ENCODE measurements at regions not wholly inside any gene's neighbourhood (a gene's known extent, or its start where the extent isn't known, plus 50 kb on each side); places are given as distances from the start of the nearest gene placed in this dataset.

DNA sequence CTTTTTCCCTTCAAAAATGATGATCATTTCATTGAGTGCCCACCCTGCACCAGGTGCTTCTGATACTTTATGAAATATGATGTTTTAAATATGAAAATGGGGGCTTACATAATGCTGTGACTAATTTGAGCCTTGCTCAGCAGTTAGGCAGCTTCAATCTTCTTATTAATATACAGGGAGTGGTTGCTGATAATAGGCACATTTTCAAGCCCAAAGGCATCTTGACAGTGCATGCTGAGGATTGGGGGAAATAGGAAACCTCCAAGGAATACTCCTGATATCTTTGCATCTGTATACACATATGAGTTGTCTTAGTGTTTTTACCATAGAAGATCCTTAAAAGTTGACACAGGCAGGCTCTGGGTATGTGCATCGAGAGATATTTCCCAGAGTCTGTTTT, 262.3 kb upstream of the SASH1 start:
- no peak for TF ChIP-seq ZNF138 (CRISPR knock-in tag; conservative IDR thresholded peaks at IDR 0.05)
- TF ChIP-seq, protein P1, sequence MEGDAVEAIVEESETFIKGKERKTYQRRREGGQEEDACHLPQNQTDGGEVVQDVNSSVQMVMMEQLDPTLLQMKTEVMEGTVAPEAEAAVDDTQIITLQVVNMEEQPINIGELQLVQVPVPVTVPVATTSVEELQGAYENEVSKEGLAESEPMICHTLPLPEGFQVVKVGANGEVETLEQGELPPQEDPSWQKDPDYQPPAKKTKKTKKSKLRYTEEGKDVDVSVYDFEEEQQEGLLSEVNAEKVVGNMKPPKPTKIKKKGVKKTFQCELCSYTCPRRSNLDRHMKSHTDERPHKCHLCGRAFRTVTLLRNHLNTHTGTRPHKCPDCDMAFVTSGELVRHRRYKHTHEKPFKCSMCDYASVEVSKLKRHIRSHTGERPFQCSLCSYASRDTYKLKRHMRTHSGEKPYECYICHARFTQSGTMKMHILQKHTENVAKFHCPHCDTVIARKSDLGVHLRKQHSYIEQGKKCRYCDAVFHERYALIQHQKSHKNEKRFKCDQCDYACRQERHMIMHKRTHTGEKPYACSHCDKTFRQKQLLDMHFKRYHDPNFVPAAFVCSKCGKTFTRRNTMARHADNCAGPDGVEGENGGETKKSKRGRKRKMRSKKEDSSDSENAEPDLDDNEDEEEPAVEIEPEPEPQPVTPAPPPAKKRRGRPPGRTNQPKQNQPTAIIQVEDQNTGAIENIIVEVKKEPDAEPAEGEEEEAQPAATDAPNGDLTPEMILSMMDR (IDR thresholded peaks at IDR 0.05), result no peak
- TF ChIP-seq, protein P2, sequence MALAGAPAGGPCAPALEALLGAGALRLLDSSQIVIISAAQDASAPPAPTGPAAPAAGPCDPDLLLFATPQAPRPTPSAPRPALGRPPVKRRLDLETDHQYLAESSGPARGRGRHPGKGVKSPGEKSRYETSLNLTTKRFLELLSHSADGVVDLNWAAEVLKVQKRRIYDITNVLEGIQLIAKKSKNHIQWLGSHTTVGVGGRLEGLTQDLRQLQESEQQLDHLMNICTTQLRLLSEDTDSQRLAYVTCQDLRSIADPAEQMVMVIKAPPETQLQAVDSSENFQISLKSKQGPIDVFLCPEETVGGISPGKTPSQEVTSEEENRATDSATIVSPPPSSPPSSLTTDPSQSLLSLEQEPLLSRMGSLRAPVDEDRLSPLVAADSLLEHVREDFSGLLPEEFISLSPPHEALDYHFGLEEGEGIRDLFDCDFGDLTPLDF (CRISPR knock-in tag; IDR thresholded peaks at IDR 0.05), result no peak
- TF ChIP-seq, protein P3, sequence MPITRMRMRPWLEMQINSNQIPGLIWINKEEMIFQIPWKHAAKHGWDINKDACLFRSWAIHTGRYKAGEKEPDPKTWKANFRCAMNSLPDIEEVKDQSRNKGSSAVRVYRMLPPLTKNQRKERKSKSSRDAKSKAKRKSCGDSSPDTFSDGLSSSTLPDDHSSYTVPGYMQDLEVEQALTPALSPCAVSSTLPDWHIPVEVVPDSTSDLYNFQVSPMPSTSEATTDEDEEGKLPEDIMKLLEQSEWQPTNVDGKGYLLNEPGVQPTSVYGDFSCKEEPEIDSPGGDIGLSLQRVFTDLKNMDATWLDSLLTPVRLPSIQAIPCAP (CRISPR knock-in tag; IDR thresholded peaks at IDR 0.05), result no peak
- TF ChIP-seq, protein P4, sequence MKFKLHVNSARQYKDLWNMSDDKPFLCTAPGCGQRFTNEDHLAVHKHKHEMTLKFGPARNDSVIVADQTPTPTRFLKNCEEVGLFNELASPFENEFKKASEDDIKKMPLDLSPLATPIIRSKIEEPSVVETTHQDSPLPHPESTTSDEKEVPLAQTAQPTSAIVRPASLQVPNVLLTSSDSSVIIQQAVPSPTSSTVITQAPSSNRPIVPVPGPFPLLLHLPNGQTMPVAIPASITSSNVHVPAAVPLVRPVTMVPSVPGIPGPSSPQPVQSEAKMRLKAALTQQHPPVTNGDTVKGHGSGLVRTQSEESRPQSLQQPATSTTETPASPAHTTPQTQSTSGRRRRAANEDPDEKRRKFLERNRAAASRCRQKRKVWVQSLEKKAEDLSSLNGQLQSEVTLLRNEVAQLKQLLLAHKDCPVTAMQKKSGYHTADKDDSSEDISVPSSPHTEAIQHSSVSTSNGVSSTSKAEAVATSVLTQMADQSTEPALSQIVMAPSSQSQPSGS (CRISPR knock-in tag; IDR thresholded peaks at IDR 0.05; ENCODE audit: borderline replicate concordance, low read depth), result no peak
